GM20000 (cell line): ENCODE measurements at regions not wholly inside any gene's neighbourhood (a gene's known extent, or its start where the extent isn't known, plus 50 kb on each side); places are given as distances from the start of the nearest gene placed in this dataset.

Source experiments
- DNase-seq: peaks from one replicate; pipeline ENCODE4 v3.0.0; 2012; ENCODE audit warnings: low spot score
- TF ChIP-seq, protein P1 (sequence below): IDR thresholded peaks from 2 replicates; pipeline ENCODE4 v1.5.1; 2012; ENCODE audit warnings: mild to moderate bottlenecking, control low read depth; ENCODE audit errors: extremely low read depth, missing control alignments

DNA sequence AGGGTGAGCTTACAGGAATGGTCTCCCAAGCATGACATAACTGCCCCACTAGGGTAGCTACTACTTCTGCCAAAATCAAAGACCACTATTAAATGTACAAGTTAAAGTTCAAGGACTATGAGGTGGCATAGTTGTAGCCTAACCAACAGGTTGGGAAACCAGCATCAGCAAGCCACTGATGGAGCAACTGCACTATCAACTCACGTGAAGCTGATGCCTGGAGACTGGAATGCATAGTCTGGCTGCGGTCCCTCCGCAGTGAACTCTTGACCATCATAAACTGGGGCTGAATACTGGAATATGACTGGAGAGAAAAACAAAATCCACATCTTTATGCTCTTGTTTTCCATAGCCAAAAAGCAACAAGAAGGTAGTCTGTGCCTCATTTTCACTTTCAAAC is 541.4 kb downstream of the DNAJB9 start:
- DNase-seq, result no peak

DNA sequence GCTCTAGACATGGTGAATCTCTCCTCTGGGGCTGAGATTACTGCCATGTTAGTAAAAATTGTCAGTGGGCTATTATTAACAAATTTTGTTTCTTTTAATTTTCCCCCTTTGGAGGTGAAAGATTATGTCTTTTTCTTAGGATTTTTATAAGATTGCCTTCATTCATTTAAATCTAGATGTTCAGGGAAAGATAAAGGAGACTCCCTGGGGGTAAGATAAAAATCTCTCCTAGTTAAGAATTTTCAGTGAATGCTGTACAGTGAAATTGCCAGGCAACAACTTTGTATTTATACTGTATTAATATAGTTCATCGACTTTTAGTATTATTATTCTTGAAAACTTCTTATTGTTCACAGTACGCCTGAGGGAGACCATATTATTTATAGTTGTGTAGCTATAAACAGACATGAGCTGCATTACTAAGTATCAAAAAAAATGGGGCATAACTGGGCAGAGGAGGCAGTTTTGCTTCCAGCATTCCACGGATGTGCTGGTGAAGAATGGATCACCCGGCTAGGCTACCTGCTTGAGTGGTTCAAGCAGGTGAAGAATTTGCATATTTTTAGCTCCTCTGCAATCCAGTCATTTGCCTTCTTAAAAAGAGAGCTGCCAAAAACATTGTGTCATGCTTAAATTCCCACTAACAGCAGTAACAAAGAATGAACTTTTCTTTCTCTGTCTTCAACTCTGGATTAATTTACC is 552.1 kb downstream of the DNAJB9 start:
- DNase-seq, result no peak
- TF ChIP-seq, protein P1, sequence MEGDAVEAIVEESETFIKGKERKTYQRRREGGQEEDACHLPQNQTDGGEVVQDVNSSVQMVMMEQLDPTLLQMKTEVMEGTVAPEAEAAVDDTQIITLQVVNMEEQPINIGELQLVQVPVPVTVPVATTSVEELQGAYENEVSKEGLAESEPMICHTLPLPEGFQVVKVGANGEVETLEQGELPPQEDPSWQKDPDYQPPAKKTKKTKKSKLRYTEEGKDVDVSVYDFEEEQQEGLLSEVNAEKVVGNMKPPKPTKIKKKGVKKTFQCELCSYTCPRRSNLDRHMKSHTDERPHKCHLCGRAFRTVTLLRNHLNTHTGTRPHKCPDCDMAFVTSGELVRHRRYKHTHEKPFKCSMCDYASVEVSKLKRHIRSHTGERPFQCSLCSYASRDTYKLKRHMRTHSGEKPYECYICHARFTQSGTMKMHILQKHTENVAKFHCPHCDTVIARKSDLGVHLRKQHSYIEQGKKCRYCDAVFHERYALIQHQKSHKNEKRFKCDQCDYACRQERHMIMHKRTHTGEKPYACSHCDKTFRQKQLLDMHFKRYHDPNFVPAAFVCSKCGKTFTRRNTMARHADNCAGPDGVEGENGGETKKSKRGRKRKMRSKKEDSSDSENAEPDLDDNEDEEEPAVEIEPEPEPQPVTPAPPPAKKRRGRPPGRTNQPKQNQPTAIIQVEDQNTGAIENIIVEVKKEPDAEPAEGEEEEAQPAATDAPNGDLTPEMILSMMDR, result no peak

More for the DNA sequence above, 541.4 kb downstream of the DNAJB9 start:
- TF ChIP-seq, protein P1, result no peak

DNA sequence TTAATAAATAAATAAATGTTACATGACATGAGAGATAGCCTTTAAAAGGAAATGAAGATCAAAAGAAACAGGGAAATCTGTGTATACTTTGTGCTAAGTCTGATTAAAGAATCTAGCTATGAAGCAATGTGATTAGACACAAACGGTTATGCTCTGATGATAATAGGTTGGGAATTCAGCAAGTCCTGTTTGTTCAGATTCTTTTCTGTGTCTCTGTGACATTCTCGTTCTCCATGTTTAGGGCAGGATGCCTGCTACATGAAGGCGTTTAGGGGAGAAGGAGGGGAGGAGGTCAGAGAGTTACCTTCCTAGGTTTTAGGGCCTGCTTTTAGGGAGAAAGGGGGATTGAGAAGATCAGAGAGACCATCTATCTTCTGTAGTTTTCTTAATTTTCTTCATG is 555.3 kb downstream of the DNAJB9 start:
- TF ChIP-seq, protein P1, result no peak
- no peak for DNase-seq

DNA sequence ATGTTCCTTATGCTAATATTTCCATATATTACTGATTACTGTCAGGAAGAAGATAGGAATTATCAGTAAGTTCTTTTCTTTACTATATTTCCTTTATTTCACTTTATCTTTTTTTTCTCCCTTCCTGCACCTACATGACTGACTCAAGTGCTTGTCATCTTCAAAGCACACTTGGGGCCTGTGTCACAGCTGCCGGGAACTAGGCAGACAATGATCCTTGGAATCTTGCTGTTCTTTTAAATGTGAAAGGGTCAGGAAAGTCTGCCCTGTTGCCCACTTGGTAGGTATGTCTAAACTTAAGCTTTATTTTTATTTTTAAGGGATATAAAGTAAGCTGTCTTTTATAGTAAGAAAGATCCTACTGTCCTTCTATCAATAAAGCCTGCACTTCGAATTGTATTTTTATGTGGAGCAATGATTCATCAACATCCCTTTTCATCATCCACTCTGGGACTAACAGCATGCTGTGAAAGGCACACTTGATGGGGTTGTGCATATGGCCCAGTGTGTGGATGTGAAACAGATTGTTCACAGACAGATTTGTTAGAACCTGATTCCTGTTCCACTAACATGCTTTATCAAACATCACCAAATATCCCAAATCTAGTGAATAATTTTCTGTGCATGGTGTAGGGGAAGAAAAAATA is 556.9 kb downstream of the DNAJB9 start:
- TF ChIP-seq, protein P1, result no peak
- DNase-seq, result no peak

DNA sequence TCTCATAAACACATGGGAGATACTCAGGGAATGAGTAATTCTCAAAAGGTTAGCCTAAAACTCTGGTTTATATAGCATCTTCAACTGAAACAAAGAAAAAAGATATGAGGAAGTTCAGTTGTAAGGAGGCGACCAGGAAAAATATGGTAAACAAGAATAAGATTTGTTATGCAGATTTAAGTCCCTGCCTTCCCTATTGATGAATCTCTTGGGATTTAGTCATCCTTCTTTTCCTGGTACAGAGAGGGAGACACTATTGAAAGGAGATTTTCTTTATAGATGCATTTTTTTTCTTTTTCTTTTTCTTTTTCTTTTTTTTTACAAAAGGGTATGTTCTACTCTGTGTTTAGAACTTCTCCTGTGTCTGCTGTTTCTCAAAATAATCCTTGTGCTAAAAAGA is 557.5 kb downstream of the DNAJB9 start:
- TF ChIP-seq, protein P1, result no peak
- DNase-seq, result no peak

DNA sequence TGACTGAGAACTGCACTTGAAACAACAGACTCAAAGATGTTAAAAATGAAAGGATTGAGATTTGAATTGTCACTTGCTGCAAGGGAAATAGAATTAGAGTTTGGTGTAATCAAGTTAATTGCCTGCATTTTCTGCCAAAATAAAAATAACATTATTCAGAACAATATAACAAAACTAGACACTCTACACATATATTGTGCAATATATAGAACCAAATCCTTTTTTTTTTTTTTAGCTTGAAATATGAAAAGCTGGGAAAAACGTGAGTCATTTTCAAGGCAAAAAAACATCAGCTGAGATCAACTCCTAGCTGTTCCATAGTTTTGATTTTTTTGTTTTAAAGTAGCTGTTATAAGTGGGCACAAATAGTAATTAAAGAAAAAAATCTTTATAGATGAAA is 561.5 kb downstream of the DNAJB9 start:
- DNase-seq, result no peak
- TF ChIP-seq, protein P1, result no peak

DNA sequence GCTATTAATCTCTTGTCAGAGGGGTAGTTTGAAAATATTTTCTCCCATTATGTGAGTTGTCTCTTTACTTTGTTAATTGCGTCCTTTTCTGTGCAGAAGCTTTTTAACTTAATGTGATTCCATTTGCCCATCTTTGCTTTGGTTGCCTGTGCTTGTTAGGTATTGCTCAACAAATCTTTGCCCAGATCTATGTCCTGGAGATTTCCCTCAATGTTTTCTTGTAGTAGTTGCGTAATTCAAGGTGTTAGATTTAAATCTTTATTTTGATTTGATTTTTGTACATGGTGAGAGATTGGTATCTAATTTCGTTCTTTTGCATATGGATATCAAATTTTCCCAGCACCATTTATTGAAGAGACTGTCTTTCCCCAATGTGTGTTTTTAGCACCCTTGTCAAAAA is 567.2 kb downstream of the DNAJB9 start:
- DNase-seq, result no peak
- TF ChIP-seq, protein P1, result no peak
